ENCODE measurements at regions not wholly inside any gene's neighbourhood (a gene's known extent, or its start where the extent isn't known, plus 50 kb on each side); places are given as distances from the start of the nearest gene placed in this dataset.

GRCh38 chr2:15061268-15061667, 428.8 kb downstream of the LRATD1 start (continued):
- TF ChIP-seq ZNF462 (CRISPR knock-in tag; IDR thresholded peaks at IDR 0.05) (no peak), NANOG (IDR thresholded peaks at IDR 0.05; ENCODE audit: borderline replicate concordance) (no peak), CTCF (conservative IDR thresholded peaks at IDR 0.05; ENCODE audit: low read depth in 2 of 2) (no peak)

- no peak overlapping the region for H3K4me2 ChIP-seq
- Mint-ChIP-seq H3K27me3 (ENCODE audit: insufficient read depth, low read depth, poor library complexity) (no peaks in the 10 kb centered on the region), H3K4me1 (peaks cover 11% of the 10 kb centered on the region), H3K36me3 (ENCODE audit: low read depth) (no peaks in the 10 kb centered on the region), H3K4me3 (no peak overlapping the region), H3K27ac (no peak overlapping the region), H3K9me3 (peaks cover 12% of the 10 kb centered on the region)
- no peak overlapping the region for H2AFZ ChIP-seq
- H3K27ac ChIP-seq (ENCODE audit: low read depth), result no peak overlapping the region
- H3K4me1 ChIP-seq (ENCODE audit: insufficient read depth), result no peaks in the 10 kb centered on the region
- H3K79me2 ChIP-seq (replicated peaks; ENCODE audit: insufficient read depth), result no peaks in the 10 kb centered on the region
- TF ChIP-seq CTCF (conservative IDR thresholded peaks at IDR 0.05; ENCODE audit: low read depth in 2 of 2) (no peak), ETS1 (IDR thresholded peaks at IDR 0.05) (no peak), EZH2phosphoT487 (IDR thresholded peaks at IDR 0.05; ENCODE audit: unreplicated experiment) (no peak)
- no peaks in the 10 kb centered on the region for H4K20me1 ChIP-seq (replicated peaks; ENCODE audit: insufficient read depth)
- no peak overlapping the region for H3K4me3 ChIP-seq
- no peaks in the 10 kb centered on the region for H3K27me3 ChIP-seq (ENCODE audit: insufficient read depth)
- no peak for ATAC-seq
- no peaks in the 10 kb centered on the region for H3K36me3 ChIP-seq (ENCODE audit: insufficient read depth)
- H3F3A ChIP-seq (replicated peaks; ENCODE audit: low read depth), result no peaks in the 10 kb centered on the region
- DNase-seq (ENCODE audit: low spot score), result no peak
- H3K9me2 ChIP-seq (ENCODE audit: insufficient read depth), result no peaks in the 10 kb centered on the region
Measured at GRCh38 chr2:15066138-15066537, 433.6 kb downstream of the LRATD1 start.

Measured in GM23338 (cell line).